ENCODE measurements at regions not wholly inside any gene's neighbourhood (a gene's known extent, or its start where the extent isn't known, plus 50 kb on each side); places are given as distances from the start of the nearest gene placed in this dataset.

DNA sequence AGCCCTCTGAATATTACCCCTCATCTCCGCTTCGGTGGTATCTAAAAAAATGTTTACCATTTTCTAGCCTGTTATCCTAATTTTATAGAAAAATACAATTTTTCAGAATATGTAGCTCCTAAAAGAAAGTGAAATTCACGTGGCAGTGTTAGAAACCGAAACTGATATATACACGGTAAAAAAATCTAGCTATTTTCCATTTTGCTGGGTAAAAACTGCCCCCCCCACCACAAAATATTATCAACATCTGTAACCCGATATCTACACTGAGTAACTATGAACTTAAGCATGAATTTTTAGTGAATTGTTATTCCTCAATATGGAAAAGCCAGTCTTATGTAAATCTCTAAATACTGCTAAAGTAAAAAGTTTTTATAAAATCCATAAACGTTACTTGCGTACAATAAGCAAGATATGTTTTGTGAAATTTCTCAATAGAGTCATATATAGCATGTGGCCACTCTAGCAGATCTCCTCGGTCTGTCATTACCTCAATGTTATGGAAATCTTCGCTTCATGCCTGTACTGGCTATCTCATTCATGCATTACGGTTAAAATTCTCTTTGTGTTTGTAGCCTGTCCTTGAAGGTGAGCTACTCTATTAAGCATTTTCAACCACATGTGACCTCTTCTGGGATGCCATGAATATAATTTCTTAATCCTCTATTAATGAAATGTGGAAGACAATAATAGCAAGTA, 524.2 kb downstream of the TRIB2 start (continued):
- TF ChIP-seq, protein P1, sequence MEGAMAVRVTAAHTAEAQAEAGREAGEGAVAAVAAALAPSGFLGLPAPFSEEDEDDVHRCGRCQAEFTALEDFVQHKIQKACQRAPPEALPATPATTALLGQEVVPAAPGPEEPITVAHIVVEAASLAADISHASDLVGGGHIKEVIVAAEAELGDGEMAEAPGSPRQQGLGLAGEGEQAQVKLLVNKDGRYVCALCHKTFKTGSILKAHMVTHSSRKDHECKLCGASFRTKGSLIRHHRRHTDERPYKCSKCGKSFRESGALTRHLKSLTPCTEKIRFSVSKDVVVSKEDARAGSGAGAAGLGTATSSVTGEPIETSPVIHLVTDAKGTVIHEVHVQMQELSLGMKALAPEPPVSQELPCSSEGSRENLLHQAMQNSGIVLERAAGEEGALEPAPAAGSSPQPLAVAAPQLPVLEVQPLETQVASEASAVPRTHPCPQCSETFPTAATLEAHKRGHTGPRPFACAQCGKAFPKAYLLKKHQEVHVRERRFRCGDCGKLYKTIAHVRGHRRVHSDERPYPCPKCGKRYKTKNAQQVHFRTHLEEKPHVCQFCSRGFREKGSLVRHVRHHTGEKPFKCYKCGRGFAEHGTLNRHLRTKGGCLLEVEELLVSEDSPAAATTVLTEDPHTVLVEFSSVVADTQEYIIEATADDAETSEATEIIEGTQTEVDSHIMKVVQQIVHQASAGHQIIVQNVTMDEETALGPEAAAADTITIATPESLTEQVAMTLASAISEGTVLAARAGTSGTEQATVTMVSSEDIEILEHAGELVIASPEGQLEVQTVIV (CRISPR knock-in tag; IDR thresholded peaks at IDR 0.05; ENCODE audit: borderline replicate concordance), result no peak
- no peak for TF ChIP-seq SIRT6 (IDR thresholded peaks at IDR 0.05; ENCODE audit: low read depth, low read length)
- TF ChIP-seq ZNF57 (CRISPR knock-in tag; IDR thresholded peaks at IDR 0.05), result no peak

DNA sequence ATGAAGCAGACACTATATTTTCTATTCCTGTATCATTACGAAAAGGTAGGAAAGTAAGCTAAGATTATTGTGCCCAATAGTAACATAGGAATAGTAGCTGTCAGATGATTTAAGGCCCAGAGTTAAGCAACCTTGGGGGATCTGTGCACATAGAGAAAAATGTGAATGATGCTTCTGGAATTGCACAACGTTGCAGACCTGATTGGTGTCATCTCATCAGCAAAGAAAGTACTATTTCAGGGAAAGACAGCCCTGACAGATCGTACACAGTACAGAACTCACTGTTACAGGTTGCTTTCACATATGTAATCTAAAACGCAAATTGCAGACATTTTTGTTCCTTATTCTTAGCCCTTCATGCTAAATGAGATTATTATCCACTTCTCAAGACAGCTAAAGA, 535.9 kb downstream of the TRIB2 start:
- Histone ChIP-seq H3K79me2 (ENCODE audit: control insufficient read depth, insufficient read depth, low read length) (no peaks in the 10 kb centered on the region), H3K4me2 (ENCODE audit: insufficient read depth, low read length) (no peak overlapping the region), H3K27ac (ENCODE audit: extremely low read depth, low read depth, low read length) (no peak overlapping the region), H3K9ac (ENCODE audit: insufficient read depth in 1 of 2, low read depth in 2 of 2, low read length in 2 of 2) (no peak overlapping the region), H2AFZ (ENCODE audit: low read depth, low read length) (no peak overlapping the region), H3K9me3 (replicated peaks; ENCODE audit: control insufficient read depth, insufficient read depth, low read depth, low read length) (peaks cover 4% of the 10 kb centered on the region; the same call in 1 of the 2 replicates), H3K4me1 (replicated peaks in 1 of 2; ENCODE audit: control insufficient read depth in 2 of 2, insufficient read depth in 2 of 2, low read length in 2 of 2) (no peaks in the 10 kb centered on the region), H3K36me3 (ENCODE audit: control insufficient read depth, insufficient read depth, low read length) (no peaks in the 10 kb centered on the region), H3K4me3 (no peak overlapping the region), H3K9me1 (ENCODE audit: control insufficient read depth, insufficient read depth, low read length) (no peaks in the 10 kb centered on the region), H4K20me1 (replicated peaks; ENCODE audit: control insufficient read depth, insufficient read depth, low read length) (no peaks in the 10 kb centered on the region), H3K27me3 (ENCODE audit: control insufficient read depth in 2 of 2, insufficient read depth in 2 of 2, low read length in 2 of 2) (no peaks in the 10 kb centered on the region)
- no peak for FAIRE-seq
- ChIA-PET CTCF (ENCODE audit: low intra/inter-chr PET ratio) (no interaction called here), POLR2A (no interaction called here)
- 0% methylated on average over 4 of the region's 4 CpGs for WGBS (ENCODE audit: insufficient coverage, low coverage, missing lambda C conversion rate)
- ATAC-seq, result no peak
- no TSS peak for BruUV-seq (replicated peaks)
- no peak for DNase-seq (ENCODE audit: extremely low read depth in 1 of 4, low spot score in 3 of 4)
- in situ Hi-C loops (cut with MboI) (no loop called here), intact Hi-C loops (cut with micrococcal nuclease) (no loop called here)
- TF ChIP-seq HNRNPLL (IDR thresholded peaks at IDR 0.05; ENCODE audit: low read depth, low read length, poor library complexity, severe bottlenecking), result no peak
- no peak for TF ChIP-seq HNRNPL (IDR thresholded peaks at IDR 0.05; ENCODE audit: low read depth, low read length)
- no peak for TF ChIP-seq MEIS2 (IDR thresholded peaks at IDR 0.05; ENCODE audit: partially characterized antibody)
- no peak for TF ChIP-seq SIN3A (IDR thresholded peaks at IDR 0.05; ENCODE audit: borderline replicate concordance in 2 of 2, control insufficient read depth in 1 of 2, low read depth in 2 of 2, low read length in 2 of 2)
